SK-N-MC (cell line): ENCODE measurements at regions not wholly inside any gene's neighbourhood (a gene's known extent, or its start where the extent isn't known, plus 50 kb on each side); places are given as distances from the start of the nearest gene placed in this dataset.

Experiments used
- EZH2 ChIP-seq: fragments of 200-600 bp; sonication (generic); IDR thresholded peaks from one replicate; pipeline ENCODE4 v1.6.1; 2017; ENCODE audit warnings: antibody characterized with exemption
- FOXP2 ChIP-seq: optimal IDR thresholded peaks from 2 replicates; pipeline ENCODE3; 2011; ENCODE audit warnings: mild to moderate bottlenecking, moderate library complexity; ENCODE audit not compliant: insufficient read depth; ENCODE audit errors: extremely low read length, control extremely low read depth
- POLR2AphosphoS5 ChIP-seq: IDR thresholded peaks from 2 replicates; pipeline ENCODE4 v1.6.1; 2012; ENCODE audit warnings: mild to moderate bottlenecking, low read depth, low read length, borderline replicate concordance

GRCh38 chrX:40843643-40844042 lies 108.3 kb upstream of the MED14 start:
- no peak for TF ChIP-seq POLR2AphosphoS5
- no peak for TF ChIP-seq EZH2
- no peak for TF ChIP-seq FOXP2
